Muscle of arm (tissue), 1 donor: ENCODE measurements at regions not wholly inside any gene's neighbourhood (a gene's known extent, or its start where the extent isn't known, plus 50 kb on each side); places are given as distances from the start of the nearest gene placed in this dataset.
A peak's percentile ranks its signal among the peaks of the same experiment; 100 is the strongest.

Source experiments
- DNase-seq: peaks from one replicate; pipeline ENCODE4 v3.0.0-alpha.2; 2013

- no peak for DNase-seq
These were observed 154.5 kb upstream of the ANK2 start for GRCh38 chr4:112894951-112895350.

DNA sequence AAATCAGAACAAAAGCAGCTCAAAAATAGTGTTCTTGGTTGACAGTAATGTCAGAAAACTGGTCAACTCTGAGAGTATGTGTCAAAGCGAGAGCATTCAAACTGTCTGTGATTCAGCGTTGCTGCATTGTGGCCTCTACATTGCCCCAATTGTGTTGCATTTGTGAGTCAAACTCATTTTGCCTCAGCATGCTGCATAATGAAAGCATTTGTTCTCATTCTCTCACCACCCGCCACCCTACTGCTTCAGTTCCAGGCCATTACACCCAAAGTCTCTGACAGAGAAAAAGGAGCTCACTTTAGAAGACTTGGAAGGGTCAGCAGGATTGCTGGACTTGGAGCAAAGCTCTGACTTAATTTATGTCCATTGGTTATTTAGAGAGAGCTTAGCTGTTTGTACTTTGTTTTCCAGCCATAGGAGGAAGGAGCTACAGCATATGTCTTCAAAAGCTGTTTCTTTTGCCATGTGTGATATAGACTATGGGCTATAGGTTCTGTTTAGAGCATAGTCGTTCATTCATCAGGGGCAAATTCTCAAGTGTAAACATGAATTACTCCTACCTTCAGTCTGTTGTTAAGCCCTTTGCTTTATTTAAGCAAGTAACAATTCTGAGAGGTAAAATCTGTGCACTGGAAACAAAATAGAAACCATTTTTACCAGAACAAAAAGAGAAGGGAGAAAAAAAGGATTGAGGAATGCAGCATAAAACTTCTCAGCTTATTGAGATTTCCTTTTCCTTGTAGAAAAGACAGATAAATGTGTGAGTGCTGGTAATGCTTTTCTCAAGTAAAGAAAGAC lies 153.4 kb upstream of the ANK2 start:
- DNase-seq: peak; percentile 38

DNA sequence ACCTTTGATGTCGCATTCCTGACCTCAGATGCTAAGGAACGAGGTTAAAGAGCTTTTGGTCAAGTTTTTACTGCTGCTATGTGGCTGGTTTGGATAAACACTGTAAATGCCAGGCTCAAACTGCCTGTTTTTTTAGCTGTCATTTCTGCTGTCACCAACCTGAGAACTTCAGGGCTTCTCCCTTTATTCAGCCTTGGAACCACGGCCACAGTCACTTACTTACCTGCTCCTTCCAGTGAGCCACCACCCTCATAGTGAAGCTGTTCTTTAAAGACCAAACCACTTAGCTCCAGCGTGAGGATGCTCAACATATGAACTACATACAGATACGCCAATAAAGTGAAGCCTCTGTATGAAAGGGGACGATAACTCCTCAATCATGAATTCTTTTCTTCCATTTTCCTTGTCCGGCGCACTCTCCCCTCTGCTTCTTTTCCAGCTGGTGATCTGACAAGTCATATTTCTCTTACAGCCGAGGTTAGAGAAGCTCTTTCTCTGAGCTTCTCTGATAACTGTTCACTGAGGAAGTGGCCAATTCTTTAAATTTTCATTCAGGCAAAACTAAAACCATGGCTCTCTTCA lies 152.8 kb upstream of the ANK2 start:
- DNase-seq: peak; percentile 15

- DNase-seq: peak; percentile 7
These were observed 151.9 kb upstream of the ANK2 start for GRCh38 chr4:112897543-112897942.

DNA sequence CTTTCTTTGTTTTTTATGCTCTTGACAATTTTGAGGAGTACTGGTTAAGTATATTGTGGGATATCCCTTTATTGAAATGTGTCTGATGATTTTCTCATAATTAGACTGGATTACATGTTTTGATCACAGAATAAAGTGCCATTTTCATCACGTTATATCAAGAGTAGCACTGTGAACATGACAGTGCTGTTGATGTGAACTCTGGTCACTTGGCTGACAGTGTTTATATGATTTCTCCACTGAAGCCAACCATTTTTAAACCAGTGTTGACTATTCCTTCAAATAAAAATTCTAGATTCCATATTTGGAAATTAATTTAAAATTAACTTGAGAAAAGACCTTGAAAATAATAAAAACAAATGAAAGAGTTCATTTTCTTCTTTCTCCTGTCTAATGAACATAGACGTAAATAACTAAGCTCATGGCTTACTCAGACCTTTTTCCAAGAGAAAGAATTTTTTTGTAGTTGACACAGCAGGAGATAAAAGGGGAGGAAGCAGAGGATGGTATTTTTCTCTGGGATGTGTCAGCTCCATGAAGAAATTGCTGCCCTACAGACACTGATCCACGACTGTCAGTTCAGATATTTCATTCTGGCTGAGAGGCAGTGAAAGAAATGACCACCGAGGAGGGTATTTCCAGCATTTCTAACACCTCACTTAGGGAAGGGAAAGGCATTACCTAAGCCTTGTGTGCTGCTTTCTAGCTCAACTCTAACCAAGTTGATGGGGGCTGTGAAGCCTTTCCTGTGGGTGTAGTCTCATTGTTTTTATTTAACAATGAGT lies 150.9 kb upstream of the ANK2 start:
- no peak for DNase-seq

DNA sequence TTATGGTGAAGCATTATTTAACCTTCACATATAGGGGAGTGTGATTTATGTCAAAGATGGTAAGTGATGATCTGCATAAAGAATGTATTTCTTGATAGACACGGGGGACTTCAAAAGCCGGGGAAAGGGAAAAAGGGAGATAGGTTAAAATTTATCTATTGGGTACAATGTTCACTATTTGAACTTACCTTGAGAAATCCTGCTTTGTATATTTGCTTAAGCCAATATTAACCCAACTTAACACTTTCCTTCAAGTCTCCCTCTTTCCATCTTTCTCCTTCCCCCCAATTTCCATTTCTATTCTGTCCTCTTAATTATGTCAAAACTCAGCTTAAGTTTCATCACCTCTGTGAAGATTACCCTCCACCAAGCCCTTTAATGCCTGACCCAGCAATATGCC lies 149.0 kb upstream of the ANK2 start:
- no peak for DNase-seq

DNA sequence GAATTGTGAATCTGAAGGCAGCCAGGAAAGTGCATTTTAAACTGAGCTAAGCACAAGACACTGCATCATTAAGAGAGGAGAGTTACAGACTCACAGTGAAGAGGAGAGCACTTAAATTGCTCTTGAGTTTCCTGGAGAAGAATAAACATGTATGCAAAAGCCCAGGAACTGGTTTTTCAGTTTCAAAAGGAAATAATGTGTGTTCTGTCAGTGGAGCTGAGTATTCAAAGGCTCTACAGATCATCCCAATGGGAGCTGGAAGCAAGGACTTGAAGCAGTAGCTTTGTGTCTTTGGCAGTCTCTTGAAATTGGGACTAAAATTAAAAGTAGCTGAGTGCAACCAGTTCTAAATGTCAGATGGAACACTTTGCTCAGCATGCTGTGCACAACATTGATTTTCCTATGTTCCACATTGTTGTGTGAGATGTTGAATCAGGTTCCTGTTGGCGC lies 147.5 kb upstream of the ANK2 start:
- no peak for DNase-seq

- no peak for DNase-seq
These were observed 143.7 kb upstream of the ANK2 start for GRCh38 chr4:112905728-112906127.

- no peak for DNase-seq
These were observed 140.9 kb upstream of the ANK2 start for GRCh38 chr4:112908511-112908910.

- peak; percentile 71 for DNase-seq
These were observed 139.2 kb upstream of the ANK2 start for GRCh38 chr4:112910109-112910736.

DNA sequence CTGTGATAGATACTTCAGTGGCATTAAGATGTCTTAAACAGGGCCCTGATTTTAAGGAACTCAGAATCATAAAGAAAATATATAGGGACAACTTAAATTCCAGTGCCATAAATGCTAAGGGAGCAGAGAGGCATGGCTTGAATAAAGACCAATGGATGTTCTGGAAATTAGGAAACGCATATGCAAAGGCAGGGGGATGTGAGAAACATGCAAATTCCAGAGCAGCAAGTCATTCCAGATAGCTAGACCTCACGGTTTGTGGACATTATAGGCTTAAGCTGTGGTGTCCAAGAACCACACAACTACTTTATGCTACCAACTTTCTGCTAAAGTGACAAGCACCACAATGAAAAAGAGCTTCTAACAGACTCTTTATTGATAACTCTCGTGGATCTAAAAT lies 132.6 kb upstream of the ANK2 start:
- DNase-seq: no peak

GRCh38 chr4:112923516-112923915 lies 125.9 kb upstream of the ANK2 start:
- peak; percentile 40 for DNase-seq

DNA sequence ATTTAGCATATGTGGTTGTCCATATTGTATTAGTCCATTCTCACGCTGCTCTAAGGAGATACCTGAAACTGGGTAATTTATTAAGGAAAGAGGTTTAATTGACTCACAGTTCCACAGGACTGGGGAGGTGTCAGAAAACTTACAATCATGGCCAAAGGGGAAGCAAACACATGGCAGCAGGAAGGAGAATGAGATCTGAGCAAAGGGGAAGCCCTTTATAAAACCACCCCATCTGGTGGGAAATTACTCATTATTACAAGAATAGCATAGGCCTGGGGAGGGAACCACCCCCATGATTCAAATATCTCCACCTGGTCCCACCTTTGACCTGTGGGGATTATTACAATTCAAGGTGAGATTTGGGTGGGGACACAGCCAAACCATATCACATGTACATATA lies 122.6 kb upstream of the ANK2 start:
- no peak for DNase-seq

GRCh38 chr4:112927544-112927943 lies 121.9 kb upstream of the ANK2 start:
- no peak for DNase-seq

DNA sequence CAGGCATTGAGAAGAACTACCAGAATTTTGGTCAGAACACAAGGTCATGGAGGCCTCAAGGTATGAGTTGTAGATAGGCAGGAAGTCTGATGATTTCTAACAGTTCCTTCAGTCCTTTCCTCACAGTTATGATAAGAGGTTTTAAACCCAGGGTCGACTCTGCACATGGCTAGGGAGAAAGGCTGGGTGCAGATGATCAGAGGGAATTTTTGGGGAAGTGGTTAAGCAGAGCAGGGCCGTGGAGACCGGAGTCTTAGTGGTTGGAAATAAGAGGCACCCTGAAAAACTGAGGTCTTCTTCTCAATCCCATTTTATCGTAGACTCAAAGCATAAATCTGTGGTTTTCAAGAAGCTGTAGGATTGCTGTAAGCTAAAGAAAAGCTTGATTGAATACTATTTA lies 118.5 kb upstream of the ANK2 start:
- DNase-seq: no peak

DNA sequence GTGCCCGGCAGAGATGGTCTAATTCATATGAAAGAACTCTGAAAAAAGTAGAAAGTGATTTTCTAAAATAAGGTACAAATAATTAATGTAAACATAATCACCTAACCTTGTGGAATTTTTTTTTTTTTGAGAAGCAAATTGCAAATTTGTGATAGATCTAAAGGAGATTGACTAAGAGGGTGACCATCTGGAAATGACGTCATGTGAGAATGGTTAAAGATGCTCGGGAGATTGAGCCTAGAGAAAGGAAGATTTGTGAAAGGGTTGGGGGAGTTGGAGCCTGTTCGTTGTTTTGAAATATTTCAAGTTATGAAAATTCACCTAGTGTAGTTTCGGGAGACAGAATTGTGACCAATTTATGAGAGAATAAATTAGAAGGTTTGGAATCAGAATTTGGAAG lies 115.7 kb upstream of the ANK2 start:
- no peak for DNase-seq

- peak; percentile 59 for DNase-seq
These were observed 110.9 kb upstream of the ANK2 start for GRCh38 chr4:112938461-112939058.

GRCh38 chr4:112939901-112940300 lies 109.6 kb upstream of the ANK2 start:
- no peak for DNase-seq

GRCh38 chr4:112940336-112940735 lies 109.1 kb upstream of the ANK2 start:
- no peak for DNase-seq

- DNase-seq: no peak
These were observed 107.4 kb upstream of the ANK2 start for GRCh38 chr4:112942077-112942476.

DNA sequence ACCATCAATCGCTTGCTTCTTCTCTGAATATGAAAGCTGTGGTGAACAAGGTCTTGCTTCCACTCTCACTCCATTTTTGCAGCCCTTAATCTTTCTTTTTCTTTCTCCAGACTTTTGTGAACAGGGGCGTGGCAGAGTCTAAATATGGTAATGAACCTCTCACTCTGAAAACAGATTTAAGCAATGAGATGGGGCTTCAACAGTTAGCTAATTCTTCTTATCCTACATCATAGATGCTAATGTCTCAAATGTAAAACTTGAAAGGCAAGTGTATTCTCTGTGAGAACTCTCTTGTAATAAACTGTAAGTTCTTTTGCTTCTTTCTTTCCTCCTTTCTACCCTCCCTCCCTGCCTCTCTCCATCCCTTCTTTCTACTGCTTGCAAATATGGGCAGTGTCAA lies 106.5 kb upstream of the ANK2 start:
- DNase-seq: no peak

- DNase-seq: no peak
These were observed 105.4 kb upstream of the ANK2 start for GRCh38 chr4:112944006-112944405.
